Stimulated activated CD4-positive, alpha-beta T cell treated with anti-CD3 and anti-CD28 coated beads, Interleukin-12 subunit alpha, Interleukin-12 subunit beta, amount 100 ng/mL, for 4 hours (primary cell): ENCODE measurements at regions not wholly inside any gene's neighbourhood (a gene's known extent, or its start where the extent isn't known, plus 50 kb on each side); places are given as distances from the start of the nearest gene placed in this dataset.

Experiments used
- DNase-seq: peaks from one replicate; pipeline ENCODE4 v3.0.0-alpha.2; 2020

DNA sequence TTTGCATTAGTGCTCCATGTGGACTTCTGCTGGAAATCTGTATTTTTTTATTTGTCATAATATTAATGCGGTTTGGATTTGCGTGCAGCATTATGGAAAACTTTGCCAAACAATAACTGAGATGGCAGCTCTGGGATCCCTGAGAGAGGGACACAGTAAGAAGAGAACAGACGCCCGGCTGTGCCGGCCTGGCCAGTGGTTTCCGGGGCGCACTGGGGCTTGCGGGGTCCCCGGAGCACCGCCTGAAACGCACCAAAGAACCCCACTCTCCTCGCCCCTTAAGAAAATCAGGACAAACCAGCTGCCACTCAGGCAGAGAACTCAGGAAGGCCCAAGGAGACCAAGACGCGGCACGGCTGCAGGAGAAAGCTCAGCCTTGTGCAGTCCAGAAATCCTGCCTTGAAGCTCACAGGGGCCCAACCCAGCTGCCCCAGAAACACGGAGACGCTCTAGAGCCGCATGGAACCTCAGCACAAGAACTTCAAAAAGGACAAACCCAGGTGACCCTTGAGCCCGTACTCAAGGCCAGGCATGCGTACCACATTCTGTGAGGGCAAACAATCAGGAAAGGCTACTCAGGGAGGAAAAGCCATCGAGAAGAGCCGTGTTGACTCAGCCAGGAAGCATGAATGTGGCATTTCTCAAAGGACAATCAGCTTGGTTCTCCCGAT lies 226.5 kb upstream of the CDYL start:
- DNase-seq: no peak

DNA sequence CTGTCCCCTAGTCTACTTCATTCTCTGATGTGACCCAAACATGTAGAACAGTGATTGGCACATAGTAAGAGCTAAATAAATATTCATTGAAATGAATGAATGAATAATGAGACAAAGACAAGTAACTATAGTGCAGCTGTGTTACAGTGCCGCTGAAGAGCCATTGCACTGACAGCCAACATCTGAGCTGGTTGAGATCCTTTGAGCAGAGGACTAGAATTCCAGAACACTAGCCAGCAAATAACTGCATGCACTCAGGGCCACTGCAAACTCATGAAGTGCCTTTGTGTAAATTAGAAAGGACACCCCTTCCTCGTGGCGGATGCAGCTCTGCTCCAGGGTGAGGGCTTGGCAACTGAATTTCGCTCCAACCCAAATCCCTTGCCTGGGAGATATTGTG lies 230.3 kb upstream of the CDYL start:
- DNase-seq: no peak

DNA sequence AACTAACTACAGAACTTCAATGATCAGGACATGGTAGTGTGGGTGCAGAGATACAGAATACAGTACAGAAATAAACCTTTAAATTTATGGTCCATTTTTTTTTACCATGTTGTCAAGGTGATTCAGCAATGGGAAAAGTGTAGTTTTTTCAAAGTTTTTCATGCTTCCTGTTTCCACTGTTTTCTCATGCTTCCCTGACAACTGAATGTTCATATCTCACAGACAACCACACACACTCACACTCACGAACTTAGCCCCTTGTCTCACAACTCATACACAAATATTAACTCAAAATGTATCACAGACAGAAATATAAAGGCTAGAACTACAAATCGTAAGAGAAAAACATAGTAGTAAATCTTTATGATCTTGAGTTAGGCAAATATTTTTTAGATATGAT lies 232.6 kb upstream of the CDYL start:
- DNase-seq: no peak

DNA sequence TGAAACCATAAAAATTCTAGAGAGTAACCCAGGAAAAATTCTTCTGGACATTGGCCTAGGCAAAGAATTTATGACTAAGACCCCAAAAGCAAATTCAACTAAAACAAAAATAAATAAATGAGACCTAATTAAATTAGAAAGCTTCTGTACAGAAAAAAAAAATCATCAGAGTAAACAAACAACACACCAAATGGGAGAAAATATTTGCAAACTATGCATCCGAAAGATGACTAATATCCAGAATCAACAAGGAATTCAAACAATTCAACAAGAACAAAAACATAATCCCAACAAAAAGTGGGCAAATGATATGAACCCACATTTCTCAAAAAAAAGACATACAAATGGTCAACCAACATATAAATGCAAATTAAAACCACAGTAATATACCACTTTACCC lies 242.6 kb upstream of the CDYL start:
- DNase-seq: no peak

DNA sequence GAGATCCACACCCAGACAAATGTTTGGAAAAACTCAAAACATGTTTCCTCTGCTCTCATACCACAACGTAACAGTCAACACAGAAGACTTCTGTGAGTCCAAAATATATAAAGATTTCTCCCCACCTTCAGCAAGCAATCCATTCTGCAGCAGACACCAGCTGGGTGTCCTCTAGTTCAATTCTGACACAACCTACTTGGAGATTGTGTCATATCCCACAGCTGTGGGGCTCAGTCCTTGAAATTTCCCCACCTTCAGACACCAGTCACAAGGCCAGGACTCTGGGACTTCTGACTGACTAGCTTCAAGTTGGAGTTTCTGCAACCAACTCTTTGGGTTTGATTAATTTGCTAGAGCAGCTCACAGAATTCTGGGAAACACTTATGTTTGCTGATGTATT lies 244.8 kb upstream of the CDYL start:
- DNase-seq: no peak

DNA sequence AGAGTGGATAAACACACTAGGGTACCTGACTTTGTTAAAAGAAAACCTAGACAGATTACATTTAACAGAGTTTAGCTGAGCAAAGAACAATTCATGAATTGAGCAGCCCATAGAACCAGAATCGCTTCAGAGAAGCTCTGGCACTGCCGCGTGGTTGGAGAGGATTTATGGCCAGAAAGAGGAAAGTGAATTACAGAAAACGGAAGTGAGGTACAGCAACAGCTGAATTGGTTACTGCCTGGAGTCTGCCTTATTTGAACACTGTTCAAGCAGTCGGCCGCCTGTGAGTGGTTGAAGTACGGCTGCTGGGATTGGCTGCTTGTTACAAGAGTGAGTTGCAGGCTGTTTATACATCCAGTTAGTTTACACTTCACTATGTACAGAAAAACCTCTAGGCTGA lies 253.8 kb upstream of the CDYL start:
- DNase-seq: no peak

DNA sequence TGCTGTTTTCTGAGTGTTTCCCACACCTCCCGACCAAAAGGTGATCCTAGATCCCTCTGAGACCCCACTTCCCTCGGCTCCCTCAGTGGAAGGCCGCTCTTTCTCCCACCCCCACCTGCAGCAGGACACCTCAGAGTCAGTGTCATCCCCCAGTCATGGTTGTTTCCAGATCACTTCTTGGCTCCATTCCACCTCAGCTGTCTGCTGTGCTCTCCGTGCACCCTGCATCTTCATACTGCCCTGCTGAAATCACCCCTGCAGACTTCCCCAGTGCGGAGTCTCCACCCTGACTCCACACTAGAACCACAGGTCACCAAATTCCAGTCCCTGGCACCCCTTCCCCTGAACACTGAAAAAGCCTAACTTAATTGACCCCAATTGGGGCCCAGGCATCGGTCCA lies 255.1 kb upstream of the CDYL start:
- no peak for DNase-seq

DNA sequence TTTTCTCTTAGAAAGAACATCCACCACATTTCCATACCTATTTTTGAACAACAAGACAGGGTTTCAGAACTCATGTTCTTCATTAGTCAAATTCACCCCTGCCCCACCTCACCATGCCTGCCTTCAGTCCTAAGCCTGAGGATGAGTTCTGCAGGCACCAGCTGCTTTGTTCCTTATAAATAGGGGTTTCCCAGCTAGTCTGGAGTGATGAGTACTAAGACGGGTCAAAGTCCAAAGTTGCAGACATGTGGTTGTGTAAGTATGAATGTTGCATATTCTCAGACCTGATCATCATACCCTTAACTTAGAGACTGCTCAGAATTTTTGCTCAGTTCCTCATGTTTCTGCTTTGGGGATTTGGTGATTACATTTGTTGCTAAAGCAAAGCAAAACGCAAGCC lies 257.7 kb upstream of the CDYL start:
- DNase-seq: no peak

DNA sequence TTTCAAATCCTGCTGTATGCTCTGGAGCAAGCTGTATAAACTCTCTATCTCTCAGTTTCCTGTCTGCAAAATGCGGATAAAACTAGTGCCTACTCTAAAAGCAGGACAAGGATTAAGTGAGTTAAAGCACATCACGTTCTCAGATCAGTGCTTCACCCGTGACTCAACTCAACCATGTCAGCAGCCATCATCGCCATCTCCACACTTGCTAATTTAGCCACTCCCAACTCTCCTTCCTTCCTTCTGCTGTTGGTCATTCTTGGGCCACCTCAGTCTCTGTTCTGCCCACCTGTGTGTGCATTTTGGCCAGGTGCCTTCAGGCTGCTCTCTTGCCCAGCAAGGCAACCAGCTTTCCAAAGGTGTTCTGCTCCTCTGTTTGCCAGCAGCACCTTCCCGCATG lies 260.0 kb upstream of the CDYL start:
- DNase-seq: no peak

DNA sequence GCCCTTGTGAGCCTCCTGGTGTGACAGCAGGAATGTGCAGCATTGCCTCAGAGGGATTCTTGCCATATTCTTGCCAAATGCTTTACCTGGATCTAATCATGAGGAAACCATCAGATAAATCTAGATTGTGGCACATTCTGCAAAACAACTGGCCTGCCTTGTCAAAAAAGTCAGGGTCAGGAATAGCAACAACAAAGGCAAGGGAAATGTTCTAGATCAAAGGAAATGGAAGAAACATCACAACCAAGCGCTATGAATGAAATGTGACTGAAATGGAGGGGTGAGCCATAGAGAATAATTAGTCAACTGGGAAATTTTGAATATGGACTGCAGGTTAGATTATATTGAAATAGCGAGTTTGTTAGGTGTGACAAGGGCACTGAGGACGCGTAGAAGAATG lies 262.6 kb upstream of the CDYL start:
- no peak for DNase-seq

DNA sequence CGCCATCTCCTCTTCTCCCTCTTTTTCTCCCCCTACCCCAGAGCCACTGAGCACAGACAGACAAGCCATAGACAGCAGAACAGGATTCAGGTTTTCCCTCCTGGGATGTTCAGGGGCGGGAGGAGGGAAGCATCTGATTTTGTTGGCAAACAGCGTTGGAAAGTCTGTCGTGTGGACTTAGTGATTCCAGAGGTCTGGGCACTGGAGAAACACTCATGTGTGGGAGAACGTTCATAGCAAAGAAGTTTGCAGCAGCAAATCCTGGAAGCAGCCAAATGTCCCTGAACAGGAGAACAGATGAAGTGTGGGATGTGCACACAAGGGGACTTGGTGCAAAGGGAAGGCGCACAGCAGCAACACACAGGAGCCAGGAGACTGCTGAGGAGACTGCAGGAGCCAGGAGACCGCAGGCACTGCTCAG lies 264.1 kb upstream of the CDYL start:
- no peak for DNase-seq

DNA sequence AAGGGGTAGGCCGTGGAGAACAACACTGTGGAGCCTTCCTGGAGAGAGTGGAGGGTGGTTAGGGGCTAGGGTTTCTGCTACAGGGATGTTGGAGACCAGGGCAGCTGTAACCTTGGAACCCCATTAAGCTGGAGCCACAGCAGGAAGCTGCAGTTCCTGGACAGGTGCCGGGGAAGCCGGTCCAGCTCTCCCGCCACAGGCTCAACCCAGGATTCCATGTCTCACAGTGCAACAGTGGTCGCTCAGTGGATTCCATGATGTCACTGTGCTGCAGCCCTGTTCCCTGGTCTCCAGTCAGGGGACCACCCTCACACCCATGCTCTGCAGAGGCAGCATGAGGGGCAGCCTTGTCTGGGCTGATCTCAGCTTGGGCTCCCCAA lies 264.6 kb upstream of the CDYL start:
- DNase-seq: no peak

DNA sequence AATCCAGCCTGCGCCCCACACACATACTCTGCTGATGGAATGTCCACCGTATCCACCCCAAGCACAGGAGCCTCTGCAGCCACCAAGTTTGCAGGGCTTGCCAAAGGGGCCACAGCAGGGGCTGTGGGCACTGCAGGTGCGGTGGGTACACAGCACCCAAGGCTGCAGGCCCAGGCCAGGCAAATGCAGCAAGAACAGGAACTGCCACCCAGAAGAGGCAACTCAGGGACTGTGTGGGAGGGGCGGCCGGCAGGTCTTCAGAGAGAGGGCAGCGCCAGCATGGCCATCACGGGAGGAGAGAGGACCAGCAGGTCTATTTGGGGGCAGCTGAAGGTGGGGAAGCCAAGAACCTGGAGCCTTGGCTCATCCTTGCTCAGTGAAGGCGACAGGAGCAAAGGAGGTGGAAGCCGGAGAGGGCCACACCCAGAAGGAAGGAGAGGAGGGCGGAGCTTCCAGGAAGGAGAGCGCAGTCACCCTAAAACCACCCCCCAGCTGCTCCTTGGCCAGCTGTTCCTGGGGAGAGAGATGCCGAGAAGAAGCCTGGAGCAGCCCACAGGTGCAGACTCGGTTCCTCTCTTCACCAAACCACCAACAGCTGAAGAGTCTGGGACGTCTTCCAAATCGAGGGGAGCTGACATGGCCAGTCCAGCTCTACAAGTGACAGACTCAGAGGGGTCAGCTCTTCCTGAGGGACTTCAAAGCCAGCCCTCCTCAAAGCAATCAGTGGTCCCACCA lies 265.1 kb upstream of the CDYL start:
- DNase-seq: no peak

DNA sequence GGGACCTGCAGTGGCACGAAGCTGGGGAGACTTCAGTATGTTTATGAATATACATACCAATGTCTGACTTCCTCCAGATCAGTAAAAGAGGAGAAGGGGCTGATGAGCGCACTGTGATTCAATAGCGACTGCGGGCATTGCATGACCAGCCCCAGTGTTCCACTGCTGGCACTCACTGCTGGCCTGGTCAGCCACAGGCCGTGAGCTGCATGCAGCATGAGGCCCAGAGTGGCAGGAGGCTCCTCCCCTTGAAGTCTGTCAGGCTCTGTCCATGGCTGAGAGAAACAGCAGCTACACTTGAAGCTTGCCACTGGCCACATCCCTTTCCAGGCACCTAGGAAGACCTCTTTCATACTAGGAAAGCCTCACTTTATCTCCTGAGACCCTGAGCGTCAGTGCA lies 265.9 kb upstream of the CDYL start:
- DNase-seq: no peak

DNA sequence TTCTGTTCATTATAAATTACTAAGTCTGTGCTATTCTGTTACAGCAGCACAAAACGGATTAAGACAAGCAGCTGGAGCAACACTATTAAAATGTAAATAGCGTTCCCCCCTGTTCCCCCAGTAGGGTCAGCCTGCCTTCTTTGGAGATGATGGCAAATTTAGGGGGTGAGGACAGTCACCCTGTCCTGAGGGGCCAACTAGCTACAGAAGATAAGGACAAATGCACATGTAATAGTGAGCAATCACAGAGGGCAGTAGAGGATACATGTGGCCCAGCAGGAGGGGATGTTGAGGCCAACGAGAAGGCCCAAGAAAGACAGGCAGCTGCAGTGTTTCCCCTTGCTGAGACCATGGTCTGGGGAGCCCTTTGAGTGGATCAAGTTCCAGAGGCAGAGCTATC lies 266.7 kb upstream of the CDYL start:
- no peak for DNase-seq

DNA sequence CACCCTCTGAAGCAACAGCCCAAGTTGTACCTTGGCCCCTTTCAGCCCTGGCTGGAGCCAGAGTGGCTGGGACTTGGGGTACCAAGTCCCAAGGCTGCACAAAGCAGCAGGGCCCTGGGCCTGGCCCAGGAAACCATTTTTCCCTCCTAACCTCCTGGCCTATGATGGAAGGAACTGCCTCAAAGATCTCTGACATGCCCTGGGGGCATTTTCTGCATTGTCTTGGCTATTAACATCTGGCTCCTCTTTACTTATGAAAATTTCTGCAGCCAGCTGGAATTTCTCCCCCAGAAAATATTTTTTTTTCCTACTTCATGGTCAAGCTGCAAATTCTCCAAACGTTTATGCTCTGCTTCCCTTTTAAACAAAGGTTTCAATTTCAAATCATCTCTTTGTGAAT lies 269.4 kb upstream of the CDYL start:
- DNase-seq: no peak

DNA sequence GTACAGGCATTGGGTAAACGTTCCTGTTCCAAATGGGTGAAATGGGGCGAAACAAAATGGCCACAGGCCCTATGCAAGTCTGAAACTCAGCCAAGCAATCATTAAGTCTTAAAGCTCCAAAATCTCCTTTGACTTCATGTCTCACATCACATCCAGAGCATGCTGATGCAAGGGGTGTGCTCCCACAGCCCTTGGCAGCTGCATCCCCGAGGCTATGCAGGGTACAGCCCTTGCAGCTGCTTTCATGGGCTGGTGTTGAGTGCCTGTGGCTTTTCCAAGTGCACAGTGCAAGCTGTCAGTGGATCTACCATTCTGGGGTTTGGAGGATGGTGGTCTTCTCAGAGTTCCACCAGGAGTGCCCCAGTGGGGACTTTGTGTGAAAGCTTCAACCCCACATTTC lies 270.0 kb upstream of the CDYL start:
- no peak for DNase-seq

DNA sequence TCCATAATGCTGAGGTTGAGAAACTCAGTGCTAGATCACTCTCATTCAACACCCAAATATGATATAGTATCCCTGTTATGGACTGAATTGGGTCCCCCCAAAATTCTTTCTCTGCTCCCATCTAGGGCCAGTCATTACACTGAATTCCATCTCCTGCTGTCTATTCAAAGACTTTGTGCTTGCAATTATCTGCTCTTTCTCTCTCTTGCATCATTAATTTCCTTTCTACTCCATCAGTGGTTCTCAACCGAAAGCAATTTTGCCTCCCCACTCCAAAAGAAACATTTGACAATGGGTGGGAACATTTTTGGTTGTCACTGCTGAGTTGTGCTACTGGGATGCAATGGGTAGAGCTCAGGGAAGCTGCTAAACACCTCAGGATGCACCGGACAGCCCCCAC lies 271.5 kb upstream of the CDYL start:
- no peak for DNase-seq

DNA sequence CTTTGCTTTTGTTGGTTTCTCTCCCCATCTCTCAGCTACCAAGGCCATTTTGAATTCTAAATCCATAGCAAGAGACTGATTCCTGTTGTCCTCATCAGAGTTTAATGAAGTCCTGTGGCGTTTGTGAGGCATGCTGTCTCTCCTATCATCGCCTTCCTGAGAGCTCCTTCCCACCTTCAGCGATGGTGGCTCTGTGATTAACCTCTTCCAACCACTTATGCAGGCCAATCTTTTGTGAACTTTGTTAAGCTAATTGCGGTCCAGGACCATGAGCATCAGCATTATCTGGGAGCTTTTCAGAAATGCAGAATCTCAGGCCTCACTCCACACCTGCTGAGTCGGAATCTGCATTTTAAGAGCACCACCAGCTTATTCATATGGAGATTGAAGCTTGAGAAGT lies 272.5 kb upstream of the CDYL start:
- no peak for DNase-seq

DNA sequence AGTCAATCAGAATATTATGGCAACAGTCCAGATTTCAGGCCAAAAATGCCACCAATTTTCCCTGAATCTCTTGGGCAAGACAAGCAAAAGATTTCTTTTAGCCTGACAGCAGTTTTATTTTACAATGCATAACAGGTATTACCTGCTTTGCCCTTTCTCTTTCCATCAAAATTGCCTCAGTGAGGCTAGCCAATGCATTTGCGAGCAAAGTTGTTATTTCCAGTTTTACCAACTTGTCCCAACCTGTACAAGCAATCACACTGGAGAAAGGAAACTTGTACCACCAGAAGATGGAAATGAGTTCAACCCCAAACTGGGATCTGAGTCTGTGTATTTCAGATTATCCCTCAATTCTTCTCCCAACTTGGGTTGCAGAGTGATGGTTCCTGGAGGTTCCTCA lies 279.9 kb upstream of the CDYL start:
- no peak for DNase-seq

DNA sequence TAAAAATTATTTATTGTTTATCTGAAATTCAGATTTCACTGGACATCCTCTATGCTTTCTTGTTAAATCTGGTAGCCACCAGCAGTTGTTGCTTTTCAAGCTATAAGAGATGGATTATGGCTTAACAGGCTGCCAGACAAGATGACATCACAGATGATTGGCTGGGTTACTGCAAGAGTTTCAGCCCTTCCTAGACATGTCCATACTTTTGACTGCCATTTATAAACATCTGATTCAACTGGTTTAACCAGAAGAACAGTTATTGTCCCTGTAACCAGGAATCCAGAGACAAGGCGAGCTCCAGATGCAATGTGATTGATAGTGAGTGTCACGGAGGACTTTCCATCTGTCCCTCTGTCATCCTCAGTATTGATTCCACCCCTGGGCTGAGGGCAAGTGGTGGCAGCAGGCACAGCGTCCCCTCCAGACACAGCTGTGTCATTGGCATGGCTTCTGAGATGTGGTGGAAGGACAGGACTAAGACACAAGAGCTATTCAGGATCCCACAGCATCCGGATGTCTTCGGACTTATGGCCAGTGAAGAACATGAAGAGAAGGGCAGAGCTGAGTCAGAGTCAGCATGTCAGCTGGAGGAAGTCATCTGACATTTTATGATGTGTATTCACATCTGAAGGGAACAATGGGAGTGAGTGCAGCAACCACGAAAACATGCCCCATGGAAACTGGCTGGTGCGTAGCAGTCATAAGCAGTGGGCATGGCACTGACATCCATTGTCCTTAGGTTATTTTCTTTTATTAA lies 284.5 kb upstream of the CDYL start:
- no peak for DNase-seq

DNA sequence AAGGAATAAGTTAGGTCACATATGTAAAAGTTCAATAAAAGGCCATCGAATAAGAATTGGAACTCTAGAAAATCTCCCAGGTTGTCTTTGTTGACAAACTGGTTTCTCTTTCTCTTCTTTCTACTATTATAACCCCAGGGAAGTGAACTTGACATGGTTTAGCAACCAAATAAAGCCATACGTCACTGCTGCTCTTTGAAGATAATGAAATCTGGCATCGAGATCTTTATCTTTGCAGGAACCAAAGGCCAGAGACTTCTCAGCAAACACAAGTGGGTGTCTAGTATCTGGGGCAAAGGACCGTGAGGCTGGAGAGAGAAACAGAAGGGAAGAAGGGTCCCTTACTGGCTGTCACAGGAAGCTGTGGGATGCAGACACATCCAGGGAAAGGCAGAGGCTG lies 286.7 kb upstream of the CDYL start:
- DNase-seq: no peak

DNA sequence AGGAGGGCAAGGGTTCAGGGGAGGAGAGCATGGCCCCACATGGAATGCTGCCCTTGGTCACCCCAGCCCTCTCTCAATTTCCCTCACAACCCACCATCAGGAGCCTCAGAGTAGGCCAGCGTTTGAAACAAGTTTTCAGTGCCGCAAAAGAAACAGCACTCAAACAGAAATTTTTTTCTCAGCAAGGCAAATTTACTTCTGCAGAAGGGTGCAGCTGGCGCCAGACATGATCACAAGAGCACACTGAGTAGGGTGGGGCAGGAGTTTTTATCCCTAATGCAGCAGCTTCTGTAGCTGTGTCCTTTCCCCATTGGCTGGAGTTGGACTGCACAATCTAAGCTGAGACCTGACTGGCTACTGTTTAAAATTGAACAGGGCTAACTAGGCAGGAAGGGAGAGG lies 287.8 kb upstream of the CDYL start:
- DNase-seq: no peak

DNA sequence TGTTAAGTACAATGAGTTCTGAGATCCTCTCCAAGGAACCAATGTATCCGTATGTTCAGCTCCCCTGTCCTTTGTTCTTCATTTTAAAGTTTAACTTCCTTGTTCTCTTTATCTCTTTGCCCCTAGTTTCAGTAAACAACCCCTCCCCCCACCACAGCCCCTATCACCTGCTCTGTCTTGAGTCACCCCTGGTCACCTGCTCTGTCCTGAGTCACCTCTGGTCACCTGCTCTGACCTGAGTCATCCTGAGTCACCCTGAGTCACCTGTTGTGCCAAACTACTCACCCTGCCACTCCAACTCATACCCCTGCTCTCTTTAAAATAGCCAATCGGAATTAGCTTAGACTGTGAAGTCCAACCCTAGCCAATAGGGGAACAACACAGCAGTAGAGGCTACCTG lies 288.7 kb upstream of the CDYL start:
- no peak for DNase-seq
